ENCODE measurements at regions not wholly inside any gene's neighbourhood (a gene's known extent, or its start where the extent isn't known, plus 50 kb on each side); places are given as distances from the start of the nearest gene placed in this dataset.

DNA sequence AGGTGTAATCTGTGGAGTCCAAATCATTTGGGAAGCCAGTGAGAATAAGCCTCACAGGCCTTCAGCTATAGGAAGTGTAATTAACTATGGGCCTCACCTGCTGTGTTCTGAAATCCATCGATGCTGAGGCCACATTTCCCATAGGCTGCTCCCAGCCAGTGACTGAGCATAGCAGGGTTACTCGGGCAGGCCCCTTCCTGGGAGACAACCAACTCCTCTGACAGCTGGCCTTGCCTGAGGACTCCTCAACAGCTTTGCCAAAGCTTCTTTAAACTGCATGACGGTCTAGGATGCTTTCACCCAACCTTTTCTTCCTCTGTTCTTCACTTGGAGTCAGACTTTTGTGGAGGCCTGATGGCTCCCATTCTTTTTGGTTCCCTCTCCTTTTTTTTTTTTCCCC lies 63.8 kb upstream of the SMNDC1 start:
- Histone ChIP-seq H3K9me3 (no peaks in the 10 kb centered on the region), H3K4me3 (no peak overlapping the region), H3K4me1 (no peaks in the 10 kb centered on the region), H3K27ac (no peak overlapping the region), H3K27me3 (no peaks in the 10 kb centered on the region), H3K36me3 (no peaks in the 10 kb centered on the region)
- DNase-seq = peak in 1 of 2 donors; percentile 1
- intact Hi-C loops (cut with DNase I; ENCODE audit: low total_unique reads) = no loop called here
- TF ChIP-seq, protein P1, sequence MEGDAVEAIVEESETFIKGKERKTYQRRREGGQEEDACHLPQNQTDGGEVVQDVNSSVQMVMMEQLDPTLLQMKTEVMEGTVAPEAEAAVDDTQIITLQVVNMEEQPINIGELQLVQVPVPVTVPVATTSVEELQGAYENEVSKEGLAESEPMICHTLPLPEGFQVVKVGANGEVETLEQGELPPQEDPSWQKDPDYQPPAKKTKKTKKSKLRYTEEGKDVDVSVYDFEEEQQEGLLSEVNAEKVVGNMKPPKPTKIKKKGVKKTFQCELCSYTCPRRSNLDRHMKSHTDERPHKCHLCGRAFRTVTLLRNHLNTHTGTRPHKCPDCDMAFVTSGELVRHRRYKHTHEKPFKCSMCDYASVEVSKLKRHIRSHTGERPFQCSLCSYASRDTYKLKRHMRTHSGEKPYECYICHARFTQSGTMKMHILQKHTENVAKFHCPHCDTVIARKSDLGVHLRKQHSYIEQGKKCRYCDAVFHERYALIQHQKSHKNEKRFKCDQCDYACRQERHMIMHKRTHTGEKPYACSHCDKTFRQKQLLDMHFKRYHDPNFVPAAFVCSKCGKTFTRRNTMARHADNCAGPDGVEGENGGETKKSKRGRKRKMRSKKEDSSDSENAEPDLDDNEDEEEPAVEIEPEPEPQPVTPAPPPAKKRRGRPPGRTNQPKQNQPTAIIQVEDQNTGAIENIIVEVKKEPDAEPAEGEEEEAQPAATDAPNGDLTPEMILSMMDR (IDR thresholded peaks at IDR 0.05) = no peak

DNA sequence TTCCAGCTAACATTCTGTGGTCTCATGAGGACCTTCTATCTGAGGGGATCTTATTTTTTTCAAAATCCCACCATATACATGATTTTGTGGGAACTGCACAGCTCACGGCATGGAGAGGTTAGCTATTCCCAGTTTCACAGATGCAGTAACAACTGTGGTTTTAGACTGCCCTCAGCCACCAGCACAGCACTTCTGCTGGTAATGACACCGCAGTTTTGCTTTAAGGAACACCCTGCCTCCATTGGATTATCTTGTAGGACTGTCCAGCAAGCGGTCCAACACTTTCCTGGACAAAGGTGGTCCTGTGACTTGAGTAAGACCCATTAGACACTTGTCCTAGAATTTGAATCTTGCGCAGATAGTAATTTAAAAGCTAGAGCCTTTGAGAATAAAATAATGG lies 65.3 kb upstream of the SMNDC1 start:
- Histone ChIP-seq H3K4me3 (no peak overlapping the region), H3K27ac (no peak overlapping the region), H3K9me3 (no peaks in the 10 kb centered on the region), H3K36me3 (no peaks in the 10 kb centered on the region), H3K27me3 (no peaks in the 10 kb centered on the region), H3K4me1 (no peaks in the 10 kb centered on the region)
- TF ChIP-seq, protein P1 (IDR thresholded peaks at IDR 0.05) = no peak
- no peak for DNase-seq
- intact Hi-C loops (cut with DNase I; ENCODE audit: low total_unique reads) = no loop called here

DNA sequence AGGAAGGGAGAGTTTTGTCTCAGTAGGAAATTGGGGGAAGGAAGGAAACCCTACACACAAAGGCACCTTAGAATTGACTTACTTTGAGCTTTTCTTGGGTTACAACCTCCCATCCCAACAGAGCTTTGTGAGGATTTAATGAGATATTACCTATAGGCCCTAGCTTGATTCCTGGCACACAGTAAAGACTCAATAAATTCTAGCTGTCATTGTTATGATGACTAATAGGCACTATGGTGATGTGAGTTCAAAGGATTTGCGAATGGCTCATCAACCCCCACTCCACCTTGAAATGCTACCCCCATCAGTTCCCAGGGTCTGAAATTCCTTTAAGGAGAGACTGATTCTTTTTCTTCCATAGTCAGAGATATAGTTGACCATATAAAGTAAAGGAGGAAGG lies 67.9 kb upstream of the SMNDC1 start:
- Histone ChIP-seq H3K4me1 (no peaks in the 10 kb centered on the region), H3K9me3 (no peaks in the 10 kb centered on the region), H3K27me3 (peaks cover 0 to 3% of the 10 kb centered on the region in 2 donors), H3K27ac (no peak overlapping the region), H3K36me3 (no peaks in the 10 kb centered on the region), H3K4me3 (no peak overlapping the region)
- DNase-seq = no peak
- intact Hi-C loops (cut with DNase I; ENCODE audit: low total_unique reads) = no loop called here
- TF ChIP-seq, protein P1 (IDR thresholded peaks at IDR 0.05) = no peak

DNA sequence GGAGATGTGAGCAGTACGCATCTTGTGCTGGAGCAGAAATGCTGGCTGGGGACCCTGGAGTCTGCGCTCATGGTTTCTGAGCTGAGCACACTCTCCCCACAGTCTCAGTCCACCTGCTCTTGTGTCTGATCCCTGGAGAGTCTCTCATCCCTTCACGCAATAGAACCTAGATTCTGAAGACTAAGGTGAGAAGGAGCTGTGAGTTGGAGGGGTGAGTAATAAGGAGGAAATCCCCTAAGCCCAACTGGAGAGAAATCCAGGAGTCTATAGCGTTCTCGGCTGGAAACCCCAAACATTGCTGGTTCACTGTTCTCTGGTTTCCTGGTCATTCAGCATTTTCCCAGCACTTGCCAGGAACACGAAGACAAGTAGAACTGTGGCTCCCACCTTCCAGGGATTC lies 68.3 kb upstream of the SMNDC1 start:
- no peak overlapping the region for H3K27ac ChIP-seq
- H3K9me3 ChIP-seq = no peaks in the 10 kb centered on the region
- intact Hi-C loops (cut with DNase I; ENCODE audit: low total_unique reads) = no loop called here
- H3K27me3 ChIP-seq = peaks cover 0 to 3% of the 10 kb centered on the region in 2 donors
- DNase-seq = no peak
- TF ChIP-seq, protein P1 (IDR thresholded peaks at IDR 0.05) = no peak
- no peaks in the 10 kb centered on the region for H3K4me1 ChIP-seq
- no peaks in the 10 kb centered on the region for H3K36me3 ChIP-seq
- H3K4me3 ChIP-seq = no peak overlapping the region

DNA sequence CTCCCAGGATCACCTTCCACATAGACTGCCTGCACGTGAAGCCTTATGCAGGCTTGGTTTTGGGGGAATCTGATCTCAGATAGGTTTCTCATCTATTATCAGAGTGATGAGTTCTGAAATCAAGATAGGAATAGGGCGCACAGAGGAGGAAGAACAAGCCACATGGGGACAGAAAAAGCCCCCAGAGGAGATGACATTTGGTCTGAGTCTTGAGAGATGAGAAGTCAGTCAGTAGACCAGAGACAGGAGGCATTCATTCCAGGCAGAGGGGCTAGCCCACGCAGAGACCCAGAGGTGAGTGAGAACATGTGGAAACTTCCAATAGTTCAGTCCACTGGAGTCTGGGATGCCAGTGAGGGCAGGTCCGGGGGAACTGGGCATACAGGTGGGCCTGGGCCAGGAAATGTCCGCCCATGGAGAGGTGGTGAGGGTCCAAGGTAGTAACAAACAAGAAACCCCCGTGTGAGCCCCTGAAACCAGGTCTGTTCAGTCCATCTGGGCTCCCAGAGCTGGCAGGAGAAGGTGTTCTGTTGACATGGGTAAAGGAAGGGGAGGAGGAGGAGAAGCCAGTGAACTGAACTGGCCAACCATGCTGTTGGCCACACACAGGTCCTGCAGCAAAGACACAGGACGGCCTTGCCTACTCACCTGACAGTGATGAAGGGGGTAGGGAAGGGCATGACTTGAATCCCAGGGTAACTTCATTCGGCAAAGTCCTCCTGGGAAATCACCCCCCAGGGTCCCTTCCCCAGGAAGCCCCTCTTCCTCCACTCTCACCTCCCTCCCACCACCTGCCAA lies 69.3 kb upstream of the SMNDC1 start:
- intact Hi-C loops (cut with DNase I; ENCODE audit: low total_unique reads) = no loop called here
- Histone ChIP-seq H3K4me3 (no peak overlapping the region), H3K36me3 (no peaks in the 10 kb centered on the region), H3K27me3 (peaks cover 0 to 3% of the 10 kb centered on the region in 2 donors), H3K4me1 (no peaks in the 10 kb centered on the region), H3K9me3 (no peaks in the 10 kb centered on the region), H3K27ac (no peak overlapping the region)
- DNase-seq = no peak
- TF ChIP-seq, protein P1 (IDR thresholded peaks at IDR 0.05) = no peak

Measured in tibial artery (tissue), 4 donors.